IMR-90 (cell line): ENCODE measurements at regions not wholly inside any gene's neighbourhood (a gene's known extent, or its start where the extent isn't known, plus 50 kb on each side); places are given as distances from the start of the nearest gene placed in this dataset.

Experiments used
- ATAC-seq: fragments of 200-7000 bp; cut with Tn5 transposase; 2 replicates; pipeline ENCODE4 v1.9.1; 2020; ENCODE audit warnings: low read depth, mild to moderate bottlenecking, moderate library complexity
- BruUV-seq: library from RNA; stranded (reverse); fragments of 400-500 nt; replicated peaks from 2 replicates; lab custom pipeline; 2021; lab: Mats Ljungman, UMichigan
- CTCF ChIA-PET: fragments of 300-600 bp; formaldehyde crosslinking; extraction: SDS; loops from one replicate; lab custom pipeline; 2021; ENCODE audit warnings: antibody characterized with exemption; lab: Yijun Ruan, JAX
- POLR2A ChIA-PET: fragments of 300-600 bp; sonication (Branson Sonifier 250); formaldehyde crosslinking; loops from one replicate; lab custom pipeline; 2022; ENCODE audit warnings: antibody characterized with exemption; ENCODE audit not compliant: unreplicated experiment; lab: Charles Lee
- DNase-seq: peaks from one replicate; pipeline ENCODE4 v3.0.0; 2013
- H2AFZ ChIP-seq: replicated peaks from 2 replicates; pipeline ENCODE3; 2013; ENCODE audit warnings: low read length, mild to moderate bottlenecking; ENCODE audit not compliant: poor library complexity
- H2AK5ac ChIP-seq: 2 replicates; pipeline ENCODE4 v1.6.1; 2013; ENCODE audit warnings: low read depth, low read length, inconsistent platforms
- H2AK9ac ChIP-seq: replicated peaks from 2 replicates; pipeline ENCODE3; 2013; ENCODE audit warnings: mild to moderate bottlenecking, low read depth, low read length, moderate library complexity; ENCODE audit not compliant: poor library complexity
- H2BK120ac ChIP-seq: 2 replicates; pipeline ENCODE4 v1.6.1; 2013; ENCODE audit warnings: low read depth, low read length, inconsistent platforms
- H2BK15ac ChIP-seq: 3 replicates; pipeline ENCODE4 v1.6.1; 2013; ENCODE audit warnings: low read depth, low read length, inconsistent platforms
- H2BK20ac ChIP-seq: 2 replicates; pipeline ENCODE4 v1.6.1; 2013; ENCODE audit warnings: low read depth, mild to moderate bottlenecking, inconsistent platforms, low read length, moderate library complexity
- H2BK5ac ChIP-seq: 2 replicates; pipeline ENCODE4 v1.6.1; 2013; ENCODE audit warnings: mild to moderate bottlenecking, low read depth, low read length, inconsistent platforms; ENCODE audit not compliant: poor library complexity, severe bottlenecking
- H3K14ac ChIP-seq: replicated peaks from 2 replicates; pipeline ENCODE4 v1.6.1; 2013; ENCODE audit warnings: low read depth, low read length, inconsistent platforms
- H3K18ac ChIP-seq: 2 replicates; pipeline ENCODE4 v1.6.1; 2013; ENCODE audit warnings: low read depth, low read length, control low read depth
- H3K23ac ChIP-seq: 2 replicates; pipeline ENCODE4 v1.6.1; 2013; ENCODE audit warnings: low read depth, low read length, inconsistent platforms
- H3K27ac ChIP-seq: 2 replicates; pipeline ENCODE4 v1.5.1; 2013; ENCODE audit warnings: mild to moderate bottlenecking, control low read depth, low read length; ENCODE audit not compliant: insufficient read depth
- H3K27me3 ChIP-seq: 2 replicates; pipeline ENCODE4 v1.6.1; 2013; ENCODE audit warnings: low read length; ENCODE audit not compliant: control insufficient read depth, insufficient read depth
- H3K36me3 ChIP-seq: 2 replicates; pipeline ENCODE4 v1.6.1; 2013; ENCODE audit warnings: low read length, mixed read lengths; ENCODE audit not compliant: control insufficient read depth, insufficient read depth
- H3K4ac ChIP-seq: 2 replicates; pipeline ENCODE4 v1.6.1; 2013; ENCODE audit warnings: low read depth, low read length, inconsistent platforms
- H3K4me1 ChIP-seq: 2 replicates; pipeline ENCODE4 v1.6.1; 2013; ENCODE audit warnings: low read length, mixed read lengths; ENCODE audit not compliant: control insufficient read depth, insufficient read depth
- H3K4me2 ChIP-seq: 2 replicates; pipeline ENCODE4 v1.6.1; 2013; ENCODE audit warnings: low read depth, mild to moderate bottlenecking, control low read depth, low read length, moderate library complexity
- H3K4me3 ChIP-seq: 2 replicates; pipeline ENCODE4 v1.5.1; 2013; ENCODE audit warnings: low read depth, mild to moderate bottlenecking, control low read depth, low read length, moderate library complexity; ENCODE audit not compliant: insufficient read depth
- H3K56ac ChIP-seq: 2 replicates; pipeline ENCODE4 v1.6.1; 2013; ENCODE audit warnings: low read length, inconsistent platforms; ENCODE audit not compliant: insufficient read depth; ENCODE audit errors: extremely low read depth
- H3K79me1 ChIP-seq, 2 experiments: 2 replicates each; pipeline ENCODE4 v1.6.1; 2013; ENCODE audit warnings: low read length in 2 of 2, inconsistent platforms in 1 of 2, low read depth in 1 of 2
- H3K9ac ChIP-seq: 2 replicates; pipeline ENCODE4 v1.6.1; 2013; ENCODE audit warnings: low read depth, low read length, control low read depth
- H3K9me1 ChIP-seq: 2 replicates; pipeline ENCODE4 v1.6.1; 2013; ENCODE audit warnings: low read length, inconsistent platforms; ENCODE audit not compliant: insufficient read depth
- H3K9me3 ChIP-seq: 2 replicates; pipeline ENCODE4 v1.6.1; 2013; ENCODE audit warnings: low read length; ENCODE audit not compliant: control insufficient read depth, insufficient read depth
- H4K20me1 ChIP-seq: 2 replicates; pipeline ENCODE4 v1.6.1; 2013; ENCODE audit warnings: low read length, inconsistent platforms; ENCODE audit not compliant: insufficient read depth
- H4K5ac ChIP-seq: 2 replicates; pipeline ENCODE4 v1.6.1; 2013; ENCODE audit warnings: mild to moderate bottlenecking, low read depth, low read length, control low read depth
- H4K8ac ChIP-seq, 2 experiments: 2 replicates each; pipeline ENCODE4 v1.6.1; 2013; ENCODE audit warnings: low read depth in 2 of 2, low read length in 2 of 2, control low read depth in 1 of 2, inconsistent platforms in 1 of 2
- H4K91ac ChIP-seq: 2 replicates; pipeline ENCODE4 v1.6.1; 2013; ENCODE audit warnings: low read depth, low read length, inconsistent platforms; ENCODE audit not compliant: insufficient read depth
- BHLHE40 ChIP-seq: fragments of 150-350 bp; IDR thresholded peaks from 2 replicates; pipeline ENCODE4 v1.6.1; 2016; ENCODE audit warnings: mild to moderate bottlenecking, low read depth, low read length
- CEBPB ChIP-seq: IDR thresholded peaks from 2 replicates; pipeline ENCODE4 v1.6.1; 2012; ENCODE audit warnings: low read depth, low read length, improper control_type of control experiment
- CHD1 ChIP-seq: IDR thresholded peaks from 2 replicates; pipeline ENCODE4 v1.6.1; 2012; ENCODE audit warnings: low read depth, low read length, improper control_type of control experiment
- FOS ChIP-seq: fragments of 150-350 bp; IDR thresholded peaks from 2 replicates; pipeline ENCODE4 v1.6.1; 2016; ENCODE audit warnings: low read depth, low read length
- MAFK ChIP-seq: IDR thresholded peaks from 2 replicates; pipeline ENCODE4 v1.6.1; 2012; ENCODE audit warnings: low read depth, low read length, improper control_type of control experiment
- MAZ ChIP-seq: IDR thresholded peaks from 2 replicates; pipeline ENCODE4 v1.6.1; 2012; ENCODE audit warnings: low read depth, mild to moderate bottlenecking, low read length, improper control_type of control experiment, moderate library complexity, borderline replicate concordance
- MXI1 ChIP-seq: IDR thresholded peaks from 2 replicates; pipeline ENCODE4 v1.6.1; 2012; ENCODE audit warnings: low read depth, mild to moderate bottlenecking, low read length, moderate library complexity, borderline replicate concordance
- NFE2L2 ChIP-seq: fragments of 150-350 bp; IDR thresholded peaks from 2 replicates; pipeline ENCODE4 v1.6.1; 2016; ENCODE audit warnings: low read depth, mild to moderate bottlenecking, low read length
- POLR2A ChIP-seq: IDR thresholded peaks from 2 replicates; pipeline ENCODE4 v1.6.1; 2012; ENCODE audit warnings: mild to moderate bottlenecking, low read depth, low read length
- RAD21 ChIP-seq: IDR thresholded peaks from 2 replicates; pipeline ENCODE4 v1.6.1; 2012; ENCODE audit warnings: low read length, improper control_type of control experiment
- RCOR1 ChIP-seq: IDR thresholded peaks from 2 replicates; pipeline ENCODE4 v1.6.1; 2012; ENCODE audit warnings: mild to moderate bottlenecking, low read length, improper control_type of control experiment; ENCODE audit not compliant: insufficient replicate concordance
- RFX5 ChIP-seq: IDR thresholded peaks from 2 replicates; pipeline ENCODE4 v1.8.0; 2012; ENCODE audit warnings: low read depth, mild to moderate bottlenecking, low read length, moderate library complexity
- SMC3 ChIP-seq: fragments of 150-350 bp; IDR thresholded peaks from 2 replicates; pipeline ENCODE4 v1.6.1; 2016; ENCODE audit warnings: low read depth, mild to moderate bottlenecking, antibody characterized with exemption, low read length, moderate library complexity
- WGBS, 2 experiments: methylation state at CpG; one replicate each; pipeline versions ENCODE4 v1.1.5 to v1.1.7; 2013; ENCODE audit warnings: missing lambda C conversion rate in 2 of 2; ENCODE audit not compliant: insufficient read length in 1 of 2; ENCODE audit errors: extremely low coverage in 2 of 2; 5-methylcytosine and 5-hydroxymethylcytosine counted together
- dilution Hi-C: fragments of 300-500 bp; cut with HindIII; formaldehyde crosslinking; loops from one replicate; pipeline ENCODE4 v1.14.3; 2018; ENCODE audit warnings: low sequenced_read_pairs; ENCODE audit not compliant: unreplicated experiment
- in situ Hi-C: fragments of 300-500 bp; cut with MboI; formaldehyde crosslinking; loops from 3 replicates; pipeline ENCODE4 v1.14.3; 2019; ENCODE audit warnings: low sequenced_read_pairs, inconsistent platforms, mixed read lengths
- intact Hi-C: fragments of 100-400 bp; cut with micrococcal nuclease; formaldehyde crosslinking; loops from 2 replicates; pipeline ENCODE4 v1.10.0; 2022
- TF ChIP-seq, protein P1 (sequence below): conservative IDR thresholded peaks from 2 replicates; pipeline ENCODE4 v1.5.1; 2012; ENCODE audit warnings: mild to moderate bottlenecking, low read depth, low read length, improper control_type of control experiment
- TF ChIP-seq, protein P2 (sequence below): fragments of 150-350 bp; IDR thresholded peaks from 2 replicates; pipeline ENCODE4 v1.6.1; 2016; ENCODE audit warnings: low read depth, mild to moderate bottlenecking, low read length, moderate library complexity, borderline replicate concordance
- TF ChIP-seq, protein P3 (sequence below): fragments of 150-350 bp; IDR thresholded peaks from 2 replicates; pipeline ENCODE4 v1.6.1; 2017; ENCODE audit warnings: mild to moderate bottlenecking, antibody characterized with exemption, low read length, low read depth

DNA sequence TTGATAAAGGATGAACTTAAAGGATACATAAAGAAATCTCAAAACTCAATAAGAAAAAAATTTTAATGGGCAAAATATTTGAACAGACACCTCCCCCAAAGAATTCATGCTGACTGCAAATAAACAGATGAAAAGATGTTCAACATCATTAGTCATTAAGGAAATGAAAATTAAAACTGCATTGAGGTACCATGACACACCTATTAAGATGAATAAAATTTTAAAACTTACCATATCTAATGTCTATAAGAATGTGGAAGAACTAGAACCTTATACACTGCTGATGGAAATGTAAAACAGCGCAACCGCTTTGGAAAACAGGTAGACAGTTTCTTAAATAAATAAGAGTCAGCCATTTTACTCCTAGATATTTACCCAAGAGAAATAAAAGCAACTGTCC, 266.8 kb upstream of the TET2 start:
- H2AFZ ChIP-seq: no peak overlapping the region
- BruUV-seq: no TSS peak
- DNase-seq: no peak
- no peak overlapping the region for H4K5ac ChIP-seq
- no peak overlapping the region for H3K4me2 ChIP-seq
- POLR2A ChIA-PET: no interaction called here
- no peak overlapping the region for H3K9ac ChIP-seq
- H3K9me1 ChIP-seq: no peaks in the 10 kb centered on the region
- in situ Hi-C loops (no loop called here), intact Hi-C loops (no loop called here), dilution Hi-C loops (no loop called here)
- no peak overlapping the region for H2AK5ac ChIP-seq
- no peak overlapping the region for H3K4me3 ChIP-seq
- WGBS, 2 experiments: no CpG with 5 or more reads among the region's 2 CpGs
- CTCF ChIA-PET: no interaction called here
- H3K14ac ChIP-seq: no peak overlapping the region
- H2BK120ac ChIP-seq: no peak overlapping the region
- H3K18ac ChIP-seq: no peak overlapping the region
- H3K79me1 ChIP-seq: no peaks in the 10 kb centered on the region
- H3K4me1 ChIP-seq: no peaks in the 10 kb centered on the region
- no peak overlapping the region for H2BK20ac ChIP-seq
- no peak overlapping the region for H3K23ac ChIP-seq
- H3K4ac ChIP-seq: no peak overlapping the region
- no peaks in the 10 kb centered on the region for H3K36me3 ChIP-seq
- H2BK15ac ChIP-seq: no peak overlapping the region
- H3K56ac ChIP-seq: no peak overlapping the region
- TF ChIP-seq, protein P1, sequence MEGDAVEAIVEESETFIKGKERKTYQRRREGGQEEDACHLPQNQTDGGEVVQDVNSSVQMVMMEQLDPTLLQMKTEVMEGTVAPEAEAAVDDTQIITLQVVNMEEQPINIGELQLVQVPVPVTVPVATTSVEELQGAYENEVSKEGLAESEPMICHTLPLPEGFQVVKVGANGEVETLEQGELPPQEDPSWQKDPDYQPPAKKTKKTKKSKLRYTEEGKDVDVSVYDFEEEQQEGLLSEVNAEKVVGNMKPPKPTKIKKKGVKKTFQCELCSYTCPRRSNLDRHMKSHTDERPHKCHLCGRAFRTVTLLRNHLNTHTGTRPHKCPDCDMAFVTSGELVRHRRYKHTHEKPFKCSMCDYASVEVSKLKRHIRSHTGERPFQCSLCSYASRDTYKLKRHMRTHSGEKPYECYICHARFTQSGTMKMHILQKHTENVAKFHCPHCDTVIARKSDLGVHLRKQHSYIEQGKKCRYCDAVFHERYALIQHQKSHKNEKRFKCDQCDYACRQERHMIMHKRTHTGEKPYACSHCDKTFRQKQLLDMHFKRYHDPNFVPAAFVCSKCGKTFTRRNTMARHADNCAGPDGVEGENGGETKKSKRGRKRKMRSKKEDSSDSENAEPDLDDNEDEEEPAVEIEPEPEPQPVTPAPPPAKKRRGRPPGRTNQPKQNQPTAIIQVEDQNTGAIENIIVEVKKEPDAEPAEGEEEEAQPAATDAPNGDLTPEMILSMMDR: no peak
- TF ChIP-seq MAFK (no peak), MAZ (no peak), FOS (no peak), RFX5 (no peak), NFE2L2 (no peak), CHD1 (no peak), SMC3 (no peak), BHLHE40 (no peak), CEBPB (no peak), POLR2A (no peak), RCOR1 (no peak), MXI1 (no peak), RAD21 (no peak)
- TF ChIP-seq, protein P2, sequence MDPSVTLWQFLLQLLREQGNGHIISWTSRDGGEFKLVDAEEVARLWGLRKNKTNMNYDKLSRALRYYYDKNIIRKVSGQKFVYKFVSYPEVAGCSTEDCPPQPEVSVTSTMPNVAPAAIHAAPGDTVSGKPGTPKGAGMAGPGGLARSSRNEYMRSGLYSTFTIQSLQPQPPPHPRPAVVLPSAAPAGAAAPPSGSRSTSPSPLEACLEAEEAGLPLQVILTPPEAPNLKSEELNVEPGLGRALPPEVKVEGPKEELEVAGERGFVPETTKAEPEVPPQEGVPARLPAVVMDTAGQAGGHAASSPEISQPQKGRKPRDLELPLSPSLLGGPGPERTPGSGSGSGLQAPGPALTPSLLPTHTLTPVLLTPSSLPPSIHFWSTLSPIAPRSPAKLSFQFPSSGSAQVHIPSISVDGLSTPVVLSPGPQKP: no peak
- TF ChIP-seq, protein P3, sequence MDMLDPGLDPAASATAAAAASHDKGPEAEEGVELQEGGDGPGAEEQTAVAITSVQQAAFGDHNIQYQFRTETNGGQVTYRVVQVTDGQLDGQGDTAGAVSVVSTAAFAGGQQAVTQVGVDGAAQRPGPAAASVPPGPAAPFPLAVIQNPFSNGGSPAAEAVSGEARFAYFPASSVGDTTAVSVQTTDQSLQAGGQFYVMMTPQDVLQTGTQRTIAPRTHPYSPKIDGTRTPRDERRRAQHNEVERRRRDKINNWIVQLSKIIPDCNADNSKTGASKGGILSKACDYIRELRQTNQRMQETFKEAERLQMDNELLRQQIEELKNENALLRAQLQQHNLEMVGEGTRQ: no peak
- H3K9me3 ChIP-seq: no peaks in the 10 kb centered on the region
- no peak for ATAC-seq
- no peak overlapping the region for H3K27ac ChIP-seq
- H2AK9ac ChIP-seq: no peak overlapping the region
- H4K91ac ChIP-seq: no peak overlapping the region
- H3K27me3 ChIP-seq: no peaks in the 10 kb centered on the region
- no peaks in the 10 kb centered on the region for H4K20me1 ChIP-seq
- no peak overlapping the region for H2BK5ac ChIP-seq
- no peak overlapping the region for H4K8ac ChIP-seq
